Fibroblast of lung (primary cell): ENCODE measurements at regions not wholly inside any gene's neighbourhood (a gene's known extent, or its start where the extent isn't known, plus 50 kb on each side); places are given as distances from the start of the nearest gene placed in this dataset.
A peak's percentile ranks its signal among the peaks of the same experiment; 100 is the strongest.

Source experiments
- DNase-seq, 2 donors: peaks; one replicate each; pipeline versions ENCODE4 v3.0.0 to v3.0.0-alpha.2; 2010; ENCODE audit warnings: low read depth in 2 of 2
- H2AFZ ChIP-seq: 2 replicates; pipeline ENCODE4 v1.5.1; 2012; ENCODE audit warnings: low read length, control low read depth, inconsistent platforms
- H3K27ac ChIP-seq: 2 replicates; pipeline ENCODE4 v1.5.1; 2011; ENCODE audit warnings: low read length, control low read depth; ENCODE audit not compliant: insufficient read depth
- H3K27me3 ChIP-seq: 2 replicates; pipeline ENCODE4 v1.5.1; 2011; ENCODE audit warnings: mild to moderate bottlenecking, low read length; ENCODE audit not compliant: control insufficient read depth, insufficient read depth
- H3K36me3 ChIP-seq: 2 replicates; pipeline ENCODE4 v1.5.1; 2011; ENCODE audit warnings: low read length; ENCODE audit not compliant: control insufficient read depth, insufficient read depth
- H3K4me1 ChIP-seq: 2 replicates; pipeline ENCODE4 v1.5.1; 2011; ENCODE audit warnings: low read length; ENCODE audit not compliant: control insufficient read depth, insufficient read depth; ENCODE audit errors: extremely low read depth
- H3K4me2 ChIP-seq: 2 replicates; pipeline ENCODE4 v1.5.1; 2011; ENCODE audit warnings: low read length, control low read depth; ENCODE audit not compliant: insufficient read depth; ENCODE audit errors: extremely low read depth
- H3K4me3 ChIP-seq, 4 experiments: fragments of 200-600 bp in 1 of 4; sonication (generic) in 1 of 4; replicated peaks in 1 of 4; 2 replicates each; pipeline ENCODE4 v1.5.1; 2011 to 2016; ENCODE audit warnings: low read length in 4 of 4, low read depth in 3 of 4, mild to moderate bottlenecking in 3 of 4, control low read depth in 2 of 4, inconsistent platforms in 1 of 4, mixed read lengths in 1 of 4; ENCODE audit not compliant: insufficient read depth in 1 of 4; ENCODE audit errors: control extremely low read depth in 1 of 4
- H3K79me2 ChIP-seq: 2 replicates; pipeline ENCODE4 v1.5.1; 2012; ENCODE audit warnings: mild to moderate bottlenecking, low read length, inconsistent platforms; ENCODE audit not compliant: control insufficient read depth, insufficient read depth
- H3K9ac ChIP-seq: 2 replicates; pipeline ENCODE4 v1.5.1; 2011; ENCODE audit warnings: mild to moderate bottlenecking, low read length, control low read depth; ENCODE audit not compliant: insufficient read depth
- H3K9me3 ChIP-seq: 2 replicates; pipeline ENCODE4 v1.5.1; 2012; ENCODE audit warnings: low read depth, low read length; ENCODE audit not compliant: control insufficient read depth, insufficient read depth
- H4K20me1 ChIP-seq: 2 replicates; pipeline ENCODE4 v1.5.1; 2011; ENCODE audit warnings: low read length; ENCODE audit not compliant: control insufficient read depth, insufficient read depth; ENCODE audit errors: extremely low read depth
- EZH2 ChIP-seq: IDR thresholded peaks from 2 replicates; pipeline ENCODE4 v1.5.1; 2012; ENCODE audit warnings: low read length, control low read depth, mild to moderate bottlenecking; ENCODE audit errors: missing control alignments
- TF ChIP-seq, protein P1 (sequence below), 2 donors: IDR thresholded peaks in 1 of 2; conservative IDR thresholded peaks in 1 of 2; 1 replicate in 1 of 2; 2 replicates in 1 of 2; pipeline ENCODE4 v1.5.1; 2011 to 2012; ENCODE audit warnings: low read length in 2 of 2, control low read depth in 1 of 2, inconsistent platforms in 1 of 2, low read depth in 1 of 2, mild to moderate bottlenecking in 1 of 2

DNA sequence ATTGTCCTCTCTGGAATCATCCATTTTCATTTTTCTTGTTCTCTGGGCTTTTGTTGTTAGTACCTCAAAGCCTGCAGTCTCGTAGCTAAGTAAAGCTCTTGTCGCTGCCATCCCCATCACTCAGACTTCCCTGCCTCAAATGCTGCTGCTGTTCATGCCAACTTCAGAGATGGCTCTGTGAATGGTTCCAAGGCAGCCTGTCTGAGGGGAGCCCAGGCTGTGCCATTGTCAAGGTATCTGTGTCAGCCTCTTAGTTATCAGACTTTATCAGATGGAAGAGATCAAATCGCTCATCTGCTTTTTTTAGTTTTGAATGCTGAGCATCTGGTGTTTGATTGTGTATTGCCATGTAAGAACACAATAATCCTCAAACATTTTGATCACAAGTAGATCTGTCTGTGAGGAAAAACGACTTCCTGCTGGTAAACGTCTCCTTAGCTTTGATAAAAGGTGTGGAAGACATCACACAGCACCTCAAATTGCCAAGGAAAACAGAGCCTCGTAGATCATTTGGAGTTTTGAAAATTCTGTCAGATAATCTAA is 304.2 kb upstream of the ZC3H12C start:
- Histone ChIP-seq H3K36me3 (no peaks in the 10 kb centered on the region), H3K4me2 (no peak overlapping the region), H3K27me3 (no peaks in the 10 kb centered on the region), H3K4me3 (no peak overlapping the region), H3K9me3 (no peaks in the 10 kb centered on the region), H2AFZ (no peak overlapping the region), H3K9ac (no peak overlapping the region), H3K27ac (no peak overlapping the region), H3K4me1 (no peaks in the 10 kb centered on the region), H3K79me2 (no peaks in the 10 kb centered on the region), H4K20me1 (no peaks in the 10 kb centered on the region)
- TF ChIP-seq EZH2, result no peak
- TF ChIP-seq, protein P1, sequence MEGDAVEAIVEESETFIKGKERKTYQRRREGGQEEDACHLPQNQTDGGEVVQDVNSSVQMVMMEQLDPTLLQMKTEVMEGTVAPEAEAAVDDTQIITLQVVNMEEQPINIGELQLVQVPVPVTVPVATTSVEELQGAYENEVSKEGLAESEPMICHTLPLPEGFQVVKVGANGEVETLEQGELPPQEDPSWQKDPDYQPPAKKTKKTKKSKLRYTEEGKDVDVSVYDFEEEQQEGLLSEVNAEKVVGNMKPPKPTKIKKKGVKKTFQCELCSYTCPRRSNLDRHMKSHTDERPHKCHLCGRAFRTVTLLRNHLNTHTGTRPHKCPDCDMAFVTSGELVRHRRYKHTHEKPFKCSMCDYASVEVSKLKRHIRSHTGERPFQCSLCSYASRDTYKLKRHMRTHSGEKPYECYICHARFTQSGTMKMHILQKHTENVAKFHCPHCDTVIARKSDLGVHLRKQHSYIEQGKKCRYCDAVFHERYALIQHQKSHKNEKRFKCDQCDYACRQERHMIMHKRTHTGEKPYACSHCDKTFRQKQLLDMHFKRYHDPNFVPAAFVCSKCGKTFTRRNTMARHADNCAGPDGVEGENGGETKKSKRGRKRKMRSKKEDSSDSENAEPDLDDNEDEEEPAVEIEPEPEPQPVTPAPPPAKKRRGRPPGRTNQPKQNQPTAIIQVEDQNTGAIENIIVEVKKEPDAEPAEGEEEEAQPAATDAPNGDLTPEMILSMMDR (conservative IDR thresholded peaks at IDR 0.05 in 1 of 2, IDR thresholded peaks at IDR 0.05 in 1 of 2; ENCODE audit: low read depth in 1 of 2, low read length in 2 of 2), result no peak
- DNase-seq, result no peak

DNA sequence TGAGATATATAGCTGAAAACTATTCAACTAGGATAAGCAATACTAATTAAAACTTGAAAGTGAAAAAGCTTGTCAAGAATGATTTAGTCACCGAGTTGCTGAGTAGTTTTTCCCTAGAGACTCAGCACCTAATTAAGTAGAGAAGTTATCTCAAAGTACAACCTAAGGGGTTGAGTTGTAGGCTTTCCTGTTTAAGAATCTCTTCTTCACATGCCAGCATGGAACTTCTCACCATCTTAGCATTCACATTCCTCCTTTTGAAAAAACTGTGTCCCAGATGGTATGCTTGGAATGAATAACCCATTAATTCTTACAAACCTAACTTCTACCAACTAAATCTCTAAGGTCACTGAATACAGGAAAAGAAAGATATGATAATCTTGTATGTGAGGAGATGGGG is 303.3 kb upstream of the ZC3H12C start:
- Histone ChIP-seq H2AFZ (no peak overlapping the region), H4K20me1 (no peaks in the 10 kb centered on the region), H3K79me2 (no peaks in the 10 kb centered on the region), H3K4me1 (no peaks in the 10 kb centered on the region), H3K4me3 (no peak overlapping the region), H3K27ac (no peak overlapping the region), H3K36me3 (no peaks in the 10 kb centered on the region), H3K4me2 (no peak overlapping the region), H3K9me3 (no peaks in the 10 kb centered on the region), H3K9ac (no peak overlapping the region), H3K27me3 (no peaks in the 10 kb centered on the region)
- no peak for TF ChIP-seq EZH2
- TF ChIP-seq, protein P1 (conservative IDR thresholded peaks at IDR 0.05 in 1 of 2, IDR thresholded peaks at IDR 0.05 in 1 of 2; ENCODE audit: low read depth in 1 of 2, low read length in 2 of 2), result no peak
- peak in 1 of 2 donors; percentile 79 for DNase-seq

GRCh38 chr11:109791337-109791736 is 301.9 kb upstream of the ZC3H12C start:
- H3K4me2 ChIP-seq, result no peak overlapping the region
- no peak overlapping the region for H3K4me3 ChIP-seq
- H4K20me1 ChIP-seq, result no peaks in the 10 kb centered on the region
- no peak overlapping the region for H3K27ac ChIP-seq
- TF ChIP-seq, protein P1 (conservative IDR thresholded peaks at IDR 0.05 in 1 of 2, IDR thresholded peaks at IDR 0.05 in 1 of 2; ENCODE audit: low read depth in 1 of 2, low read length in 2 of 2), result no peak
- no peak for TF ChIP-seq EZH2
- no peaks in the 10 kb centered on the region for H3K4me1 ChIP-seq
- no peak overlapping the region for H3K9ac ChIP-seq
- no peaks in the 10 kb centered on the region for H3K36me3 ChIP-seq
- H3K9me3 ChIP-seq, result no peaks in the 10 kb centered on the region
- DNase-seq, result no peak
- H3K27me3 ChIP-seq, result no peaks in the 10 kb centered on the region
- H3K79me2 ChIP-seq, result no peaks in the 10 kb centered on the region
- H2AFZ ChIP-seq, result no peak overlapping the region
